ENCODE measurements at regions not wholly inside any gene's neighbourhood (a gene's known extent, or its start where the extent isn't known, plus 50 kb on each side); places are given as distances from the start of the nearest gene placed in this dataset.
"Not testable (repeated sequence)": the region's sequence is repeated elsewhere in the genome, so short reads cannot be mapped to it uniquely, and the experiment has no call there.

DNA sequence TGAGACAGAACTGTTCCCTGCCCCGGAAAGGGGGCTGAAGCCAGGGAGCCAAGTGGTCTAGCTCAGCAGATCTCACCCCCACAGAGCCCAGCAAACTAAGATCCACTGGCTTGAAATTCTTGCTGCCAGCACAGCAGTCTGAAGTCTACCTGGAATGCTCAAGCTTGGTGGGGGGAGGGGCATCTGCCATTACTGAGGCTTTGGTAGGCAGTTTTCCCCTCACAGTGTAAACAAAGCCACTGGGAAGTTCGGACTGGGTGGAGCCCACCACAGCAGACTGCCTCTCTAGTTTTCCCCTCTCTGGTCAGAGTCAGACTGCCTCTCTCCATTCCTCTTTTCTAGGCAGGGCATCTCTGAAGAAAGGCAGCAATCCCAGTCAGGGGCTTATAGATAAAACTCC lies 68.5 kb upstream of the MAN1A1 start:
- DNase-seq = not testable (repeated sequence)

DNA sequence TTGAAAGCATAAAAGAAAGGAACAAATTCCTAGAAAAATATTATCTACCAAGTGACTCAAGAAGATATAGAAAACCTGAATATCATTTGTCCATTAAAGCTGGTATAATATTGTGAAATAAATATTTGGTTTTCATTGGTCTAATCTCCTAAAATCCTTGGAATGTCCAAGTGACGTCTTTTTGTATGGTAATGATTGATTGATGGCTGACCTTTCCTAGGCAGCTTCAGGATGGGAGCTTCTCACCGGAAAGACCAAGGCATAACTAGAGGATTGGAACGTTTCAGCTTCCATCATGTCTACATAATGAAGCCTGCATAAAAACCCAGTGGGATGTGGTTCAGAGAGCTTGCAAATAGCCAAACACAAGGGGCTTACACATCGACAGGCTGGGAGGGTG lies 57.6 kb upstream of the MAN1A1 start:
- no peak for DNase-seq

DNA sequence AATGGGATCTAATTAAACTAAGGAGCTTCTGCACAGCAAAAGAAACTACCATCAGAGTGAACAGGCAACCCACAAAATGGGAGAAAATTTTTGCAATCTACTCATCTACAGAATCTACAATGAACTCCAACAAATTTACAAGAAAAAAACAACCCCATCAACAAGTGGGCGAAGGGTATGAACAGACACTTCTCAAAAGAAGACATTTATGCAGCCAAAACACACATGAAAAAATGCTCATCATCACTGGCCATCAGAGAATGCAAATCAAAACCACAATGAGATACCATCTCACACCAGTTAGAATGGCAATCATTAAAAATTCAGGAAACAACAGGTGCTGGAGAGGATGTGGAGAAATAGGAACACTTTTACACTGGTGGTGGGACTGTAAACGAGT lies 55.6 kb upstream of the MAN1A1 start:
- DNase-seq = not testable (repeated sequence)

Measured in SHP77 treated with DMSO at 0.1 percent for 48 hours (cell line).